ENCODE measurements at regions not wholly inside any gene's neighbourhood (a gene's known extent, or its start where the extent isn't known, plus 50 kb on each side); places are given as distances from the start of the nearest gene placed in this dataset.

- Histone ChIP-seq H3K27ac (ENCODE audit: low read length) (no peak overlapping the region), H3K4me3 (ENCODE audit: low read depth in 2 of 2, low read length in 2 of 2) (no peak overlapping the region), H3K27me3 (ENCODE audit: control insufficient read depth, insufficient read depth, low read length) (no peaks in the 10 kb centered on the region), H3K9me3 (ENCODE audit: control insufficient read depth, insufficient read depth, low read depth, low read length) (no peaks in the 10 kb centered on the region), H3K4me1 (ENCODE audit: control insufficient read depth, insufficient read depth, low read length) (no peaks in the 10 kb centered on the region), H3K36me3 (ENCODE audit: control insufficient read depth, insufficient read depth, low read length) (no peaks in the 10 kb centered on the region)
- TF ChIP-seq, protein P1, sequence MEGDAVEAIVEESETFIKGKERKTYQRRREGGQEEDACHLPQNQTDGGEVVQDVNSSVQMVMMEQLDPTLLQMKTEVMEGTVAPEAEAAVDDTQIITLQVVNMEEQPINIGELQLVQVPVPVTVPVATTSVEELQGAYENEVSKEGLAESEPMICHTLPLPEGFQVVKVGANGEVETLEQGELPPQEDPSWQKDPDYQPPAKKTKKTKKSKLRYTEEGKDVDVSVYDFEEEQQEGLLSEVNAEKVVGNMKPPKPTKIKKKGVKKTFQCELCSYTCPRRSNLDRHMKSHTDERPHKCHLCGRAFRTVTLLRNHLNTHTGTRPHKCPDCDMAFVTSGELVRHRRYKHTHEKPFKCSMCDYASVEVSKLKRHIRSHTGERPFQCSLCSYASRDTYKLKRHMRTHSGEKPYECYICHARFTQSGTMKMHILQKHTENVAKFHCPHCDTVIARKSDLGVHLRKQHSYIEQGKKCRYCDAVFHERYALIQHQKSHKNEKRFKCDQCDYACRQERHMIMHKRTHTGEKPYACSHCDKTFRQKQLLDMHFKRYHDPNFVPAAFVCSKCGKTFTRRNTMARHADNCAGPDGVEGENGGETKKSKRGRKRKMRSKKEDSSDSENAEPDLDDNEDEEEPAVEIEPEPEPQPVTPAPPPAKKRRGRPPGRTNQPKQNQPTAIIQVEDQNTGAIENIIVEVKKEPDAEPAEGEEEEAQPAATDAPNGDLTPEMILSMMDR (IDR thresholded peaks at IDR 0.05): no peak
- TF ChIP-seq REST (IDR thresholded peaks at IDR 0.05; ENCODE audit: insufficient read depth in 1 of 2, low read depth in 2 of 2, low read length in 1 of 2) (no peak), POLR2AphosphoS5 (IDR thresholded peaks at IDR 0.05; ENCODE audit: low read depth, low read length) (no peak), TCF7L2 (IDR thresholded peaks at IDR 0.05; ENCODE audit: low read depth, low read length) (no peak), SIN3A (IDR thresholded peaks at IDR 0.05; ENCODE audit: borderline replicate concordance, insufficient read depth, low read depth, low read length) (no peak)
- POLR2A ChIA-PET: no interaction called here
- CTCF ChIA-PET: no interaction called here
- intact Hi-C loops (cut with micrococcal nuclease; ENCODE audit: unreplicated experiment): no loop called here
- in situ Hi-C loops (cut with HindIII; ENCODE audit: low pct_unique_long_range_greater_than_20kb, low sequenced_read_pairs): no loop called here
- ATAC-seq (no peak), DNase-seq (ENCODE audit: low read depth, low spot score) (no peak)
- BruUV-seq (replicated peaks): no TSS peak
Observed at GRCh38 chr4:188552741-188553275, 413.6 kb downstream of the TRIML1 start.

- ChIA-PET POLR2A (no interaction called here), CTCF (no interaction called here)
- Histone ChIP-seq H3K27ac (ENCODE audit: low read length) (no peak overlapping the region), H3K36me3 (ENCODE audit: control insufficient read depth, insufficient read depth, low read length) (no peaks in the 10 kb centered on the region), H3K9me3 (ENCODE audit: control insufficient read depth, insufficient read depth, low read depth, low read length) (no peaks in the 10 kb centered on the region), H3K4me3 (ENCODE audit: low read depth in 2 of 2, low read length in 2 of 2) (no peak overlapping the region), H3K4me1 (ENCODE audit: control insufficient read depth, insufficient read depth, low read length) (no peaks in the 10 kb centered on the region), H3K27me3 (ENCODE audit: control insufficient read depth, insufficient read depth, low read length) (no peaks in the 10 kb centered on the region)
- ATAC-seq: no peak
- intact Hi-C loops (cut with micrococcal nuclease; ENCODE audit: unreplicated experiment) (no loop called here), in situ Hi-C loops (cut with HindIII; ENCODE audit: low pct_unique_long_range_greater_than_20kb, low sequenced_read_pairs) (no loop called here)
- TF ChIP-seq REST (IDR thresholded peaks at IDR 0.05; ENCODE audit: insufficient read depth in 1 of 2, low read depth in 2 of 2, low read length in 1 of 2): no peak
- TF ChIP-seq SIN3A (IDR thresholded peaks at IDR 0.05; ENCODE audit: borderline replicate concordance, insufficient read depth, low read depth, low read length): no peak
- no peak for TF ChIP-seq TCF7L2 (IDR thresholded peaks at IDR 0.05; ENCODE audit: low read depth, low read length)
- TF ChIP-seq, protein P1 (IDR thresholded peaks at IDR 0.05): no peak
- no peak for TF ChIP-seq POLR2AphosphoS5 (IDR thresholded peaks at IDR 0.05; ENCODE audit: low read depth, low read length)
- DNase-seq (ENCODE audit: low read depth, low spot score): no peak
- BruUV-seq (replicated peaks): no TSS peak
Observed at GRCh38 chr4:188554413-188554812, 415.2 kb downstream of the TRIML1 start.
